Parathyroid adenoma (tissue), 2 donors: ENCODE measurements at regions not wholly inside any gene's neighbourhood (a gene's known extent, or its start where the extent isn't known, plus 50 kb on each side); places are given as distances from the start of the nearest gene placed in this dataset.

Experiments
- H2AFZ ChIP-seq: fragments of 300-600 bp; sonication (generic); one replicate; pipeline ENCODE4 v1.7.0; 2017; ENCODE audit warnings: antibody characterized with exemption, mild to moderate bottlenecking
- H3K27ac ChIP-seq: fragments of 300-600 bp; sonication (generic); one replicate; pipeline ENCODE4 v1.7.0; 2017
- H3K27me3 ChIP-seq: fragments of 300-600 bp; sonication (generic); one replicate; pipeline ENCODE4 v1.7.0; 2017; ENCODE audit warnings: low read length; ENCODE audit not compliant: control insufficient read depth, insufficient read depth
- H3K36me3 ChIP-seq: fragments of 300-600 bp; sonication (generic); one replicate; pipeline ENCODE4 v1.7.0; 2017; ENCODE audit warnings: low read length; ENCODE audit not compliant: control insufficient read depth, insufficient read depth
- H3K4me1 ChIP-seq: fragments of 300-600 bp; sonication (generic); one replicate; pipeline ENCODE4 v1.7.0; 2017; ENCODE audit warnings: control low read depth
- H3K4me2 ChIP-seq: fragments of 300-600 bp; sonication (generic); one replicate; pipeline ENCODE4 v1.7.0; 2017; ENCODE audit warnings: low read length
- H3K4me3 ChIP-seq: fragments of 300-600 bp; sonication (generic); one replicate; pipeline ENCODE4 v1.7.0; 2017; ENCODE audit warnings: low read depth, low read length
- H3K79me2 ChIP-seq: fragments of 300-600 bp; sonication (generic); one replicate; pipeline ENCODE4 v1.7.0; 2017; ENCODE audit warnings: control low read depth
- H3K9ac ChIP-seq: fragments of 300-600 bp; sonication (generic); one replicate; pipeline ENCODE4 v1.7.0; 2017; ENCODE audit warnings: mild to moderate bottlenecking
- H3K9me3 ChIP-seq: fragments of 300-600 bp; sonication (generic); one replicate; pipeline ENCODE4 v1.7.0; 2017; ENCODE audit warnings: low read length; ENCODE audit not compliant: control insufficient read depth
- CTCF ChIP-seq: fragments of 300-600 bp; sonication (generic); IDR thresholded peaks from one replicate; pipeline ENCODE4 v1.7.0; 2017; ENCODE audit warnings: antibody characterized with exemption, mild to moderate bottlenecking
- donor health status: primary hyperparathyroidism.

- Histone ChIP-seq H3K9ac (no peak overlapping the region), H3K27me3 (no peaks in the 10 kb centered on the region), H3K36me3 (no peaks in the 10 kb centered on the region), H2AFZ (no peak overlapping the region), H3K9me3 (no peaks in the 10 kb centered on the region), H3K79me2 (no peaks in the 10 kb centered on the region), H3K4me2 (no peak overlapping the region), H3K27ac (no peak overlapping the region), H3K4me3 (no peak overlapping the region), H3K4me1 (no peaks in the 10 kb centered on the region)
- TF ChIP-seq CTCF: no peak
These were observed 308.3 kb upstream of the AKR1E2 start for GRCh38 chr10:4517746-4518145.

- Histone ChIP-seq H2AFZ (no peak overlapping the region), H3K36me3 (no peaks in the 10 kb centered on the region), H3K4me2 (no peak overlapping the region), H3K27ac (no peak overlapping the region), H3K27me3 (no peaks in the 10 kb centered on the region), H3K79me2 (no peaks in the 10 kb centered on the region), H3K9me3 (no peaks in the 10 kb centered on the region), H3K9ac (no peak overlapping the region), H3K4me1 (no peaks in the 10 kb centered on the region), H3K4me3 (no peak overlapping the region)
- no peak for TF ChIP-seq CTCF
These were observed 310.3 kb upstream of the AKR1E2 start for GRCh38 chr10:4515721-4516120.

- no peaks in the 10 kb centered on the region for H3K36me3 ChIP-seq
- no peak for TF ChIP-seq CTCF
- no peaks in the 10 kb centered on the region for H3K27me3 ChIP-seq
- H3K9me3 ChIP-seq: no peaks in the 10 kb centered on the region
- peak overlapping the region; percentile 61 for H3K27ac ChIP-seq
- H3K4me2 ChIP-seq: no peak overlapping the region
- no peaks in the 10 kb centered on the region for H3K79me2 ChIP-seq
- no peak overlapping the region for H3K9ac ChIP-seq
- no peak overlapping the region for H3K4me3 ChIP-seq
- no peaks in the 10 kb centered on the region for H3K4me1 ChIP-seq
- H2AFZ ChIP-seq: no peak overlapping the region
These were observed 311.4 kb upstream of the AKR1E2 start for GRCh38 chr10:4514445-4515108.

- Histone ChIP-seq H3K9me3 (no peaks in the 10 kb centered on the region), H3K4me3 (no peak overlapping the region), H3K27ac (no peak overlapping the region), H3K9ac (no peak overlapping the region), H3K79me2 (no peaks in the 10 kb centered on the region), H3K4me2 (no peak overlapping the region), H3K4me1 (no peaks in the 10 kb centered on the region), H3K27me3 (no peaks in the 10 kb centered on the region), H2AFZ (no peak overlapping the region), H3K36me3 (no peaks in the 10 kb centered on the region)
- TF ChIP-seq CTCF: no peak
These were observed 313.3 kb upstream of the AKR1E2 start for GRCh38 chr10:4512671-4513240.

GRCh38 chr10:4512196-4512595, 313.8 kb upstream of the AKR1E2 start:
- H3K27ac ChIP-seq: no peak overlapping the region
- no peaks in the 10 kb centered on the region for H3K79me2 ChIP-seq
- H3K27me3 ChIP-seq: no peaks in the 10 kb centered on the region
- no peak for TF ChIP-seq CTCF
- H2AFZ ChIP-seq: no peak overlapping the region
- no peaks in the 10 kb centered on the region for H3K36me3 ChIP-seq
- H3K9me3 ChIP-seq: no peaks in the 10 kb centered on the region
- no peak overlapping the region for H3K9ac ChIP-seq
- H3K4me2 ChIP-seq: no peak overlapping the region
- no peak overlapping the region for H3K4me3 ChIP-seq
- no peaks in the 10 kb centered on the region for H3K4me1 ChIP-seq
